ENCODE measurements at regions not wholly inside any gene's neighbourhood (a gene's known extent, or its start where the extent isn't known, plus 50 kb on each side); places are given as distances from the start of the nearest gene placed in this dataset.
"Not testable (repeated sequence)": the region's sequence is repeated elsewhere in the genome, so short reads cannot be mapped to it uniquely, and the experiment has no call there.

- CTCF ChIA-PET = interaction anchor here (1.1 kb wide), 1 partner anchor 12 kb away, joined by 4 read pairs; no protein-coding TSS in a partner anchor
These were observed 117.8 kb upstream of the ENPP6 start for GRCh38 chr4:184335520-184335919.

GRCh38 chr4:184333446-184333845 is 115.8 kb upstream of the ENPP6 start:
- DNase-seq (ENCODE audit: extremely low spot score); CTCF ChIA-PET; POLR2A ChIA-PET: not testable (repeated sequence)

More at GRCh38 chr4:184335520-184335919, 117.8 kb upstream of the ENPP6 start:
- TF ChIP-seq PKNOX1 (IDR thresholded peaks at IDR 0.05) (no peak), NFRKB (IDR thresholded peaks at IDR 0.05) (no peak), FOXA1 (IDR thresholded peaks at IDR 0.05) (no peak), BHLHE40 (IDR thresholded peaks at IDR 0.05; ENCODE audit: borderline replicate concordance) (no peak), L3MBTL2 (conservative IDR thresholded peaks at IDR 0.05) (no peak), TARDBP (IDR thresholded peaks at IDR 0.05) (no peak), HDGF (IDR thresholded peaks at IDR 0.05; ENCODE audit: borderline replicate concordance) (no peak), SUZ12 (IDR thresholded peaks at IDR 0.05) (no peak)
- POLR2A ChIA-PET = no interaction called here
- no peak for DNase-seq (ENCODE audit: extremely low spot score)

- POLR2A ChIA-PET = interaction anchor here (1.1 to 1.2 kb wide), 3 partner anchors 12 to 141 kb away, joined by 3 to 11 read pairs (median 3); no protein-coding TSS in a partner anchor
- TF ChIP-seq FOXK2 (IDR thresholded peaks at IDR 0.05) = no peak
- no peak for TF ChIP-seq HDGF (IDR thresholded peaks at IDR 0.05; ENCODE audit: borderline replicate concordance)
- no peak for DNase-seq (ENCODE audit: extremely low spot score)
- CTCF ChIA-PET = no interaction called here
These were observed 113.8 kb upstream of the ENPP6 start for GRCh38 chr4:184331268-184331995.

- POLR2A ChIA-PET = interaction anchor here (1.1 kb wide), 1 partner anchor 13 kb away, joined by 11 read pairs; no protein-coding TSS in a partner anchor
- CTCF ChIA-PET; DNase-seq (ENCODE audit: extremely low spot score): not testable (repeated sequence)
These were observed 112.9 kb upstream of the ENPP6 start for GRCh38 chr4:184330517-184331094.

- ChIA-PET POLR2A (no interaction called here), CTCF (no interaction called here)
- DNase-seq (ENCODE audit: extremely low spot score) = no peak
- TF ChIP-seq SUZ12 (IDR thresholded peaks at IDR 0.05) (no peak), L3MBTL2 (conservative IDR thresholded peaks at IDR 0.05) (no peak), LEF1 (IDR thresholded peaks at IDR 0.05; ENCODE audit: borderline replicate concordance) (no peak), FOXA1 (IDR thresholded peaks at IDR 0.05) (no peak), BHLHE40 (IDR thresholded peaks at IDR 0.05; ENCODE audit: borderline replicate concordance) (no peak)
These were observed 112.2 kb upstream of the ENPP6 start for GRCh38 chr4:184329659-184330400.

GRCh38 chr4:184329235-184329634 is 111.6 kb upstream of the ENPP6 start:
- ChIA-PET POLR2A (interaction anchor here (2.1 kb wide), 1 partner anchor 14 kb away, joined by 7 read pairs; no protein-coding TSS in a partner anchor), CTCF (no interaction called here)
- no peak for TF ChIP-seq L3MBTL2 (conservative IDR thresholded peaks at IDR 0.05)
- no peak for TF ChIP-seq SUZ12 (IDR thresholded peaks at IDR 0.05)
- no peak for TF ChIP-seq TARDBP (IDR thresholded peaks at IDR 0.05)
- no peak for TF ChIP-seq SP1 (IDR thresholded peaks at IDR 0.05)
- TF ChIP-seq NFRKB (IDR thresholded peaks at IDR 0.05) = no peak
- no peak for TF ChIP-seq CTBP1 (IDR thresholded peaks at IDR 0.05; ENCODE audit: borderline replicate concordance)
- no peak for TF ChIP-seq FOXM1 (IDR thresholded peaks at IDR 0.05; ENCODE audit: borderline replicate concordance)
- no peak for DNase-seq (ENCODE audit: extremely low spot score)

- ChIA-PET POLR2A (interaction anchor here (2.1 kb wide), 1 partner anchor 15 kb away, joined by 7 read pairs; no protein-coding TSS in a partner anchor), CTCF (interaction anchor here (0.7 kb wide), 1 partner anchor 19 kb away, joined by 3 read pairs; no protein-coding TSS in a partner anchor)
- TF ChIP-seq FOXM1 (IDR thresholded peaks at IDR 0.05; ENCODE audit: borderline replicate concordance) = no peak
- no peak for TF ChIP-seq CTBP1 (IDR thresholded peaks at IDR 0.05; ENCODE audit: borderline replicate concordance)
- TF ChIP-seq LEF1 (IDR thresholded peaks at IDR 0.05; ENCODE audit: borderline replicate concordance) = no peak
- no peak for TF ChIP-seq L3MBTL2 (conservative IDR thresholded peaks at IDR 0.05)
- TF ChIP-seq FOXK2 (IDR thresholded peaks at IDR 0.05) = no peak
- TF ChIP-seq ELF4 (IDR thresholded peaks at IDR 0.05) = no peak
- no peak for TF ChIP-seq ZNF384 (IDR thresholded peaks at IDR 0.05)
- TF ChIP-seq SP1 (IDR thresholded peaks at IDR 0.05) = no peak
- TF ChIP-seq HDGF (IDR thresholded peaks at IDR 0.05; ENCODE audit: borderline replicate concordance) = no peak
- no peak for TF ChIP-seq PKNOX1 (IDR thresholded peaks at IDR 0.05)
- no peak for TF ChIP-seq FOXA1 (IDR thresholded peaks at IDR 0.05)
- no peak for TF ChIP-seq SUZ12 (IDR thresholded peaks at IDR 0.05)
- TF ChIP-seq NFRKB (IDR thresholded peaks at IDR 0.05) = no peak
- TF ChIP-seq BHLHE40 (IDR thresholded peaks at IDR 0.05; ENCODE audit: borderline replicate concordance) = no peak
- TF ChIP-seq TARDBP (IDR thresholded peaks at IDR 0.05) = no peak
- no peak for TF ChIP-seq ARNT (IDR thresholded peaks at IDR 0.05)
- no peak for DNase-seq (ENCODE audit: extremely low spot score)
These were observed 110.5 kb upstream of the ENPP6 start for GRCh38 chr4:184328022-184328736.
